HG02588 (cell line): ENCODE measurements at regions not wholly inside any gene's neighbourhood (a gene's known extent, or its start where the extent isn't known, plus 50 kb on each side); places are given as distances from the start of the nearest gene placed in this dataset.

Experiments
- ATAC-seq: cut with Tn5 transposase; IDR thresholded peaks from one replicate; pipeline ENCODE4 v1.9.1; 2021; ENCODE audit warnings: mild to moderate bottlenecking, moderate library complexity; ENCODE audit not compliant: unreplicated experiment

DNA sequence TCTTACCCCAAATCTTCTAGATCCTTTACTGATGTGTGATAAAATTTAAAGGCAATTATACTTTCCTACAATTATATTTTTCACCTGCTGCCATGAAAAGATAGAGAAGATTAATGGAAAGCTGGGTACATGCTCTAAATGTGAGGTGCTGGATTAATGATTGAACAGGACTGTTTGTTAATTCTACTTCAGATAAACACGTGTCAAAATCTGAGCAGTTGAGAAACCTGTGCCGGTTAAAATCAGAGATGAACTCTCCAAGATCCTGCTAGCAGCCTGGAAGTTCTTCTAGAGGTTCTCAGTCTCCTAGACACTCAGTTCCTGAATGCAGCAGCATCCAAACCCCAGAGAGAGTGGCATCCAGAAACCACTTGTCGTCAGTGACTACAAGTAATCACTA lies 69.2 kb downstream of the INHBA start:
- ATAC-seq, result no peak

DNA sequence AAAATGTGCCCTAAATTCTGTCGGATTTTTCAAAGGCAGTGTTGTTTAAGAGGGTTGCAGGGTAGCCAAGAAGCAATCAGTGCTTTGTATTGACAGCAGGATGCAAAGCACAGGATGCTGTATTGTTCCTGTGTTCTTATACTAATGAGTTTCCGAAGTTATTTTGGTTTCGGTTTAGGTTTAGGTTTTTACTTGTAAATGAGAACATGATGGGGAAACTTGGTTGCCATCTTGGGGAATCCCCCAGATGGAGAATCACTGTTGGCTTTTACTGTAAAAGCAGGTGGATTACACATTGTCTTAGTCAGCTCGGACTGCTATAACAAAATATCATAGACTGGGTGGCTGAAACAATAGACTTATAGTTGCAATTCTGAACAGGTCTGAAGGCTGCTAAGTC lies 72.1 kb downstream of the INHBA start:
- ATAC-seq, result peak; percentile 84

DNA sequence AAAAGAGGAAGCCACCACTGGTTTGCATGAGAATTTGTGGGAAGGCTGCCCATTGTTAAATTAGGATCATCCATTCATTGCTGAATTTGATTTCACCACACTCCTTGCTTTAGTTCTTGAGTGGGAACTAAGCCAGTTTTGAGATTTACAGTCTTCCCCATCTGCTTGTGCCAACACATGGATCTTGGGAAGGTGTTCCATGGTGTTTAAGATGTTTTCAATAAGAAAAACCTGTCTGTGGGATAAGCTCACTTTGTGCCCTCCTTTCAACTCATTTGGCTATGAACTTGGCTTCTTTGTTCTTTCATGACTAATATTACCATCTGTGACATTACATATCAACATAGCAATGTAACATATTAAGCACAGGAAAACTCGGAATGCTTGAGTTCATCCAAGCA lies 73.2 kb downstream of the INHBA start:
- ATAC-seq, result no peak

DNA sequence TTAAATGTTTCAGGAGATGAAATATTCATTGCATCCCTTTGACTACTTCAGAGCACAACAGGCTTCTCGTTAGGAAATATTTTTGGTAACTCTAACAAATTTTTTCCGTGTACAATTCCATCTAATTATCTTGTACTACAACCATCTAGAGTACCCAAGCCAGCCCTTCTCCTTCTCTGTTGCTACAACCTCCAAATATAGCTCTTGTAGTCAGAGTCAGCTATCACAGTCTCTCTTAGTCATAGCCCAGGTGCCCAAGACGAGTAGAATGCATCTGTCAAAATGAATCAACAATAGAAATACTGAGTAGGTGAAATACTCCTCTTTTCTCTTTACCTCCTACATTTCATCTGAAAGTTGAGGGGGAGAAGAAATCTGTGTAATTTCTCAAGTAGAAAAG lies 74.0 kb downstream of the INHBA start:
- ATAC-seq, result no peak

DNA sequence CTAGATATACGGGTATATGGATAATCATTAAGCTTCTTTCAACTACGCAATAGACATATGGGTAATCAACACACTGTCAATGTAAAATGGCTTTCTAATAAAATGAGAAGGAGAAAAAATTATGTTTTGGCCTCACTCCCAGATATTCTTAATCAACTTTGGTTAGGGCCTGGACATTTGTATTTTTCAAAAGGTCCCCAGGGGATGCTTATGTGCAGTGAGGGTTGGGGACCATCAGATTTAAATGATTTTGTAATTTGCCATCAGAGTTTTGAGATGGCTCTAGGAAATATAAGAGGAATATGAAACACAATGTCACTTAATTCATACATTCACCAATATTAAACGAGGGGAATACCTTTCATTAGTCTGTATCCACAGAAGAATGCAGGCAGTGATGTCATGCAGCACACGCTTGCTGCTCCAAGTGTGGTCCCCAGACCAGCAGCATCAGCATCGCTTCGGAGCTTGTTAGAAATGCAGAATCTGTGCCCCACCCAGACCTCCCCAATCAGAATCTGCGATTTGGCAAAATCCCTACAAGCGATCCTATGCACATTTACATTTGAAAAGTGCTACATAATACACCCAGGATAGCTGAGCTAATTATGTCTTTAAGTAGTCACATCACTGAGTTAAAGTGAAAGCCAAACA lies 75.1 kb downstream of the INHBA start:
- ATAC-seq, result no peak

DNA sequence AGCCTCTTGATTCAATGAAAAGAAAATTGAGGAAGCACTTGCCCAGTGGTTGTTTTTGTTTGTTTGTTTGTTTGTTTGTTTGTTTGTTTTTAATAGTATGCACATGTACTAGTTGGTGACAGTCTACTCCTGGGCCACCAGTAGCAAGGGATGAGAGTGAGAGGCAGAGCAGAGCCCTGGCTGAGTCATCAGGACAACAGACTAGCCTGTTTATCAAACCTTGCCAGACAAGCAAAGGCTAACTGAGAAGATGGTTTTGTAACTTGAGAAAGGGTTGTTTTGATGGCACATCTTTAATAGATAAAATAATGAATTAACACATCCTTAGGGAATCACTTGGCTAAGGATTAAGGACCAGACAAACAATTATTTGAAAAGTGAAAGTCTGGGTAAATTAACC lies 78.1 kb downstream of the INHBA start:
- ATAC-seq, result no peak

DNA sequence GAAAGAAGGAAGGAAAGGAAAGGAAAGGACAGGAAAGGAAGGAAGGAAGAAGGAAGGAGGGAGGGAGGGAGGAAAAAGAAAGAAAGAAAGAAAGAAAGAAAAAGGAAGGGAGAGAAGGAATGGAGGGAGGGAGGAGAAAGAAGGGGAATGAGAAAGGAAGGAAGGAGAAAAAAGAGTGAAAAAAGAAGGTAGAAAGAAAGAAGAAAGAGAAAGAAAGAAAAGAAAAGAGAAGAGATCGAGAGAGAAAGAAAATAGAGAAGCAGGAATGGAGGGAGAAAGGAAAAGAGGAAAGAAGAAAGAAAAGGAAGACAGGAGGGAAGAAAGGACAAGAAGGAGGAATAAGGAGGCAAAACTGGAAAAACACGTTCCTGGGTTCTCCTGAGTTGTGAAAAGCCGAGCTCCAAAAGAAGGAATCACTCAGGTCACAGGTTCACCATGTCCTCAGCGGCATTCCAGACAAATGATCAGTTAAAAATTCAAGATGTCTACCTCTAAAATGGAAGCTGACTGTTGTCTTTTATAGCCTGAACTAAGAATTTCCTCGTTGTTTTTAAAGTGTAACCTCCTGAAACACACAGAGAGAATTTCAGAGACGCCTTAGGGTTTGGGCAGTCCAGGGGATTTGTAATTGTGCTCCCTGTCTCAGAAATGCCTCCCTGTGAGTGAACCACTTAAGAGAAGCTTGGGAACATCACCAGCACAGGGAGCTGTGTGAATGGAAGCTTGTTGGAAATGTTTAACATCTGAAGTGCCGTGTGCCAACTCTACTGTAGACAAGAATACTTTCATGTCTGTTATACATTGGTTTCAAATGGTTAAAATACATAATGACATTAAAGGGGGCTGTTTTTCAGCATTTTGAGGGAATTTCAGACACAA lies 80.7 kb downstream of the INHBA start:
- ATAC-seq, result no peak

DNA sequence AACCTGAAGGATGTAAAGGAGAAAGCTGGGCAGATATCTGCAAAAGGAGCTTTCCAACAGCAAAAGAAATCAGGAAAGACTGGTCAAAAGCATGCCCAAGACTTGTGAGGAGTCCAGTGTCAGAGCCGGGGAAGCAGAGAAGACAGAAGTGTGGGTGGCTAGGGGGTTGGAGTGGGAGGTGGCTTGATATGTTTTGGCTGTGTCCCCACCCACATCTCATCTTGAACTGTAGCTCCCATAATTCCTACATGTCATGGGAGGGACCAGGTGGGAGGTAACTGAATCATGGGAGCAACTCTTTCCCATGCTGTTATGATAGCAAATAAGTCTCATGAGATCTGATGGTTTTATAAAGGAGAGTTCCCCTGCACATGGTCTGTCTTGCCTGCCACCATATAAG lies 84.9 kb downstream of the INHBA start:
- ATAC-seq, result no peak

DNA sequence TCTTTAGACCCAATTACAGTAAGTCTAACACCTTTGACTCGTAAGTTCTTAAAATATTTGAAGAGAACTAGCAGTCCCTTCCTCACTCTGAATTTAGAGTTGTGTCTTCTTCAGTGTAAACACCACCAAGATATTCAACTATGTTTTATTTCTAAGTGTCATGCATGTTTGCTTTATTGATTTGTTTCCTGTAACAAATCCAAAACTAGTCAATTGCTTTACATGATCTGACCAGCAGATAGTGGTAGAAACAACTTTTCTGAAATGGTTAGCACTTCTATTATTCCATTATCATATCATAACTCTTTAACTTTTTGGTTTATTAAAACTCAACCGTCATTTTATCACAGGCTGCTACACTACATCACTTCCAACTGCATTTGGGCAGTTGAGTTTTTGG lies 90.1 kb downstream of the INHBA start:
- ATAC-seq, result no peak

DNA sequence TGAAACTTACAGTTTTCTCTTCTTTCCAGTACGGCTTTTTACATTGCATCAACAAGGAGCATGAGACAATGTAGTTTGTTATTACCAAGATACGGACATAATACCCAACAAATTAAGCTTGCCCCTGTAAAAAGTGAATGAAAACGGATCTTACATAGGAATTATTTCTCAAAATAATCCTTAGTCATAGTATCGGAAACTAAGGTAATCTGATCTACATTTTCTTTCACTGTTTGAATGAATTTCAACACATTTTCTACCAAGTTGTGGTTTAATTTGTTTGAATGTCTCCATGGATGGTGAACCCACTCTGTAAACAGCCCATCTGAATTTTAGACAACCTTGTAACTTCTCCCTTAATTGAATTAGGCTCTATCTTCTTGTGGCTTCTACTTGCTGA lies 90.5 kb downstream of the INHBA start:
- no peak for ATAC-seq

DNA sequence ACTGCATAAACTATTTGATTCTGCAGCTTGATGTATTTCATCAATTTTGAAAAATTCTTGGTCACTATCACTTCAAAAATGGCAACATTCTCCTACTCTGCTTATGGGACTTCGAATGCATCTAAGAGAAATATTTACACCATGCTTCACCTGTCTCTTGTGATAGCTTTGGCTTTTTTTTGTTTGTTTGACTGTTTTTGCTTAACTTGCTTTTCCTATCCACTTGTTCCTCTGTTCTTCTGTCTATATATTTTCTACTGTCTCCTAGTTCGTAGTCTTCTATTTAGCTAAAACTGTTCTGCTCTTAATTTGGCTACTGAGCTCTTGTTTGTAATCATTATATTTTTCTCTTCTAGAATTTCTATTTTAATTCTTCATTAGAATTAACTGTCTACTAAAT lies 94.4 kb downstream of the INHBA start:
- no peak for ATAC-seq

DNA sequence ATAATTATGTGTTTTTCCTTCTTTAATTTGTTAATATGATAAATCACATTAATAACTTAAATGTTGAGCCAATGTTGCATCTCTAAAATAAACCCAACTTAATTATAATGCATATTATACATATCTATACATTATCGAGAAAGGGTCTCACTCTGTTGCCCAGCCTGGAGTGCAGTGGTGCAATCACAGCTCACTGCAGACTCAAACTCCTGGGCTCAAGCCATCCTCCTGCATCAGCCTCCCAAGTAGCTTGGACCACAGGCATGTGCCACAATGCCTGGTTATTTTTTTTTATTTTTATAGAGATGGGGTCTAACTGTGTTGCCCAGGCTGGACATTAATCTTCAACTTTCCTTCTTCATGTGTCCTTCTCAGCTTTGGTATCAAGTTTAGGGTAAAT lies 98.9 kb downstream of the INHBA start:
- no peak for ATAC-seq

DNA sequence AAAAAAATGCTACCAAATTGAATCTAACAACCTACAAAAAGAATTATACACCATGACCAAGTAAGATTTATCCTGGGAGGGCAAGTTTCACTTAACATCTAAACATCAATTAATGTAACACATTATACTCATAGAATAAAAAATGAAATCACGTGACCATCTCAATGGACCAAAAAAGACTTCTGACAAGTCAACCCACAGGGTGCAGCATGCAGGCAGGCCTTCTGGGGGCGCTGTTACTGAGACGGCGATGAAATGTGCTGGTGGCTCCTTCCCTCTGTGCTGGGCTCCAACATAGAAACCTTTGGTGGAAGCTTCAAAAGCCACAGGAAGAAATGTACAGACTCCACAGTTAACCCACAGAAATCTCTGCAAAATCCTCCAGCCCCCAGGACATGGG lies 103.1 kb downstream of the INHBA start:
- ATAC-seq, result no peak

DNA sequence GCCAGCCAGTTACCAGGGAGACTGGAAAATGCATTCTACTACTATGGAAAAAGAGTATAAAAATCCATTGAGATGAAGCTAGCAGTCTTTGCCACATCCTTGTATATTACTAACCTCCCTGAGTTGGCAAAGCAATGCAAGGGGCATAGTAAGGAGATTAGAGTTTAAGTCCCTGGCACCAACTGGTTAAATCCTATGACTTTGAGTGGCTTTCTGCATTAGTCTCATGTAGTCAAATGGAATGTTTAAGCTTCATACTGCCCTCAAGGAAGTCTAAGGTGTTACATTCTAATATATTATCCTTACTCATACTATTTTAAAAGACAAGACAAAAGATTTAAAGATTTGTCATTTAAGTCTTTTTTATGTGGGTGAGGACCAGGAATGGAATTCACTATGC lies 110.1 kb downstream of the INHBA start:
- ATAC-seq, result no peak

DNA sequence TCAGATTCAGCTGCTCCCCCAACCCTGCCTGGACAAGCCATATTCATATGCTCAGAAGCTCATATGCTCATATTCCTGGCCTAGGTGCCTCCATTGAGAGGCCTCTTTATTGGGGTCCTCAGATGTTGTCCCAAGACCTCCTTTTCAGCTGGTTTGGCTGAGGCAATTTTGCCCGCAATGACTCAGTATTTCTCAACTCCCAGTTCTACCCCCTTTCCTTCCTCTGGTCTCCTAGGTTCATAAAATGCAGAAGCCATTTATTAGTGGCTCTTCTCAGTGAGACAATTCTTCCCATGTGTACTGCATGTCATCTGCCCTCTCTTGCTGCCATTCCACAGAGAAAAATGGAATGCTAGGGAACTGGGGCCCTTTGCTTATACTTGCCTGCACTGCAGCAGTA lies 110.7 kb downstream of the INHBA start:
- no peak for ATAC-seq

DNA sequence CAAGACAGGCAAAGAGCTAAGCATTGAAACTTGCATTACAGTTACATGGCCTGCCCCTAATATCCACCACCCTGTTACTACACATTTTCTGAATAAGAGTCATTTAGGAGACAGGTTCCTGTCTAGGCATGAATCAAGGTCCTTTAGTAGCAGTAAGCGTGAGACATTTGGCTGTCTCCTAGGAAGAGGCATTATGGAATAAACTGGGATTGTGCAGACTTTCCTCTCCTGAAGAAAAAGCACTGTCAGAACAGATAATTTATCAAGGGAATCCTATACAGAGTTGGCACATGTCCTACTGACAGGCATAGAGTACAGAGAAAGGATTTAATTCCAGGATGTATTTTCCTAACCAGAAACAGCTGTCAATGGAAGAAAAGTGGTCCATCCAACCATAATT lies 111.9 kb downstream of the INHBA start:
- no peak for ATAC-seq

DNA sequence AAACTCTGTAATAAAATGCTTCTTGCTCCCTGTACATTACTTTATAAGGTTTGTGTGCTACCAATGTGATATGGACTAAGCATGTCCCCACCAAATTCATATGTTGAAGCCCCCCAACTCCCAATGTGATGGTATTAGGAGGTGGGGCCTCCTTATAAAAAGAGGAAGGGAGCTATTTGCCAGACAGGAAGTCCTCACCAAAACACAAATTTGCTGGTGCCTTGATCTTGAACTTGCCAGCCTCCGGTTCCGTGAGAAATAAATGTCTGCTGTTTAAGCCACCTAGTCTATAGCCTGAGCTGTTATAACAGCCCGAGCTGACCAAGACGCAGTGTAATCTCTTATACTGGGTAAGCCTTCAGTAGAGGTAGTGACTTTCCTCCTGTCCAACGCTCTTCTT lies 114.5 kb downstream of the INHBA start:
- ATAC-seq, result no peak

DNA sequence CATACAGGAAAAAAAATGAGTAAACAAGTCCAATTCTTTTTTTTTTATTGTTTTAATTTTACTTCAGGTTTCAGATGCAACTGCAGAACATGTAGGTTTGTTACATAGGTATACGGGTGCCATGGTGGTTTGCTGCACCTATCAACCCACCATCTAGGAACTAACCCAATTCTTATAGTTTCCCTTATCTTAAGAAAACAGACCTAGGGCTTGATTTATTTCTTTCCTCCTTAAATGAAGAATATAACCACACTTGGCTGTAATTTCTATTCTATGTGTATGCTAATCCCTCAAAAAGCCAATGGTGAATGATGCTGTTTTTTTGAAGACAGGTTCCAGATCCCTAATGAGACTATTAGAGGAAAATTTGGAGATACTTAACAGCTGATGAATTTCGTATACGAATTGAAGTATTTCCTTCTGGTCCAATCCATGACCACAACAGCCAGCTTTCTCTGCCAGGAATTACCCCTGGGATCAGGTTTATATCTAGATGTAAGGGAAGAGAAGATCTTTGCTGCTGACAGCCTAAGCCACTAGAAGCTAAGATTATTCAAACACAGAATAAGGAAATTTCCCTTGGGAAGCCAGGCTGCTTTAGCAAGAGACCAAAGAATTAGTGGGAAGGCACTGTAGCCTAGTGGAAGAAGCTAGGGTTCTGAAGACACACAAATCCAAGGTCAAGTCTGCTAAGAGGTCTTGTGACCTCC lies 115.8 kb downstream of the INHBA start:
- ATAC-seq, result no peak

DNA sequence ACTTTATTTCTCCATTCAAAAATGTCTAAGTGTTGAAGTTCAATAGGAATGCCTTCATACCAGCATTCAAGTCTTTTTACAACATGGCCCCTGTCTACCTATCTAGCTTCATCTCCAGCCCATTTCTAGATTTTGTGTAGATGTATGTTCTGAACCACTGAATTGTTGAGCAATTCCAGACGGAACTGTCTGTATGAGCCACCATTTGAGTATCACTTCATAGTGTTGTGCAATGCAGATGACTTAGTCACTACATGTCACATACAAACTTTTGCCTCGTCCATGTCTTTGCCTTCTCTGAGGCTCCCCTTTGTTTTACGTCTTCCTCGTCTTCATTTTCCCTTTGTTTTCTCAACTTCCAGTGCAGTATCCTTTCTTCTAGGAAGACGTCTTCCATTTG lies 118.1 kb downstream of the INHBA start:
- ATAC-seq, result no peak

DNA sequence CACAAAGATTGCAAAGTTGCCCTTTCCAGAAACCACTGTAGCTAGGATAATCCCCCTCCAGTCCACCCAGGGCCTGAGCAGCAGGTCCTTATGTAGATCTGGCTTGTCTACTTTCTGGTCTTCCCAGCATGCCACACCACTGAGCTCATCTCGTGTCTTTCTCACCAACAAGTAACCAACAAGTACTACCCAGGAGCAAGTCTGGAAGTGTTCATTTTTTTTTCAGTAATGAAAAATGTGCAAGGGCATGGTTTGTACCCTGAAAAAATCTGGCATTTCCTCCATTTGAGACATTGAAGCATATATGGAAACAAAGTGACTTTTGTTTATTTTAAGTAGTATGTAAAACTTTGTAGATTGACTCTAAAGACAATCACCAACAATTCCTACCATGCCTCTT lies 120.8 kb downstream of the INHBA start:
- ATAC-seq, result no peak

DNA sequence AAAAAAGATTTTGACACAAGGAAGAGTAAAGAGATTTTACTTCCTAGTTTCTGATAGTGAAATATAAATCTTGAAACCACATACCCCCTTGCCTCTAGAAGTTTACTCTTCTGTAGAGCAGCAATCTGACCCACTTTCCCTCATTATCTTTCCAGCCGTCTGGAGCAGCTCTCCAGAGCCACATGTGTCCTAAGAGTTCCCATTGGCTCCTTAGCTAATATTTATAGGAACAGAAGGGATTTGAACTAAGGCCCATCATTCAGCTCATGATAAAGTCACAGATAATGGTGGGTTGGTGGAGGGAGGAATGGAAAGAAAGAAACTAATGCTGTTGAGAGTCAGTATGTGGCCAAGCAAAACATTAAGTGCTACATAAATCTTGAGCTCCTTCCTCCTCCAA lies 121.8 kb downstream of the INHBA start:
- no peak for ATAC-seq
